Cardiac muscle cell (in vitro differentiated cells and primary cell): ENCODE measurements at regions not wholly inside any gene's neighbourhood (a gene's known extent, or its start where the extent isn't known, plus 50 kb on each side); places are given as distances from the start of the nearest gene placed in this dataset.
A peak's percentile ranks its signal among the peaks of the same experiment; 100 is the strongest.

Source experiments
- DNase-seq, 2 donors: peaks; one replicate each; pipeline versions ENCODE4 v3.0.0 to v3.0.0-alpha.2; 2010 to 2017; ENCODE audit warnings: low read depth in 1 of 2, low spot score in 1 of 2
- H3K27ac ChIP-seq: fragments of 200-600 bp; sonication (generic); 2 replicates; pipeline ENCODE4 v1.5.1; 2016
- H3K27me3 ChIP-seq: fragments of 200-600 bp; sonication (generic); 2 replicates; pipeline ENCODE4 v1.6.0; 2016; ENCODE audit warnings: control low read depth
- H3K36me3 ChIP-seq: fragments of 200-600 bp; sonication (generic); 2 replicates; pipeline ENCODE4 v1.5.1; 2016; ENCODE audit warnings: control low read depth
- H3K4me1 ChIP-seq: fragments of 200-600 bp; sonication (generic); 2 replicates; pipeline ENCODE4 v1.8.1; 2017; ENCODE audit warnings: low read depth, mild to moderate bottlenecking, mixed run types
- H3K4me3 ChIP-seq: fragments of 200-600 bp; sonication (generic); 2 replicates; pipeline ENCODE4 v1.5.1; 2016; ENCODE audit warnings: mild to moderate bottlenecking
- H3K9me3 ChIP-seq: fragments of 200-600 bp; sonication (generic); 2 replicates; pipeline ENCODE4 v1.5.1; 2017; ENCODE audit warnings: low read depth, mild to moderate bottlenecking, control low read depth
- TF ChIP-seq, protein P1 (sequence below): IDR thresholded peaks from 2 replicates; pipeline ENCODE4 v1.5.1; 2012; ENCODE audit warnings: low read depth, mild to moderate bottlenecking, low read length

DNA sequence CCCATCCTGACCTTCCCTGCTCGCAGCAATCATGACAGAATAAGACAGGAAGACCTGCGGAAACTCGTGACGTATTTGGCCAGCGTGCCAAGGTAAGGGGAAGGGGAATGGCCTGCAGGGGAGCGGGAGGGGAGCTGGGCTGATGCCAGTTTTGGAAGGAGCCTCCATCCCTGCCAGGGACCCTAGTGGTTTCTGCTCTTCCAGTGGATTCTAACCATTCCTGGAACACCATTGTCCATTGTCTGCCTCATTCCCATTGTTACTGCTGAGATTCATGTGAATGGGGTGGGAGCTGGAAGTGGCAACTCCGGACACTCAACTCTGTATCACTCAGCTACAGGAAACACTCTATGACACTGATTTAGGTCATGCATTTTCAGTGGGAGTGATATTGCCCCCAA is 242.9 kb upstream of the ROPN1 start:
- Histone ChIP-seq H3K4me3 (no peak overlapping the region), H3K9me3 (no peaks in the 10 kb centered on the region), H3K27ac (no peak overlapping the region), H3K4me1 (no peaks in the 10 kb centered on the region), H3K36me3 (no peaks in the 10 kb centered on the region), H3K27me3 (peaks cover 23% of the 10 kb centered on the region)
- DNase-seq = no peak
- TF ChIP-seq, protein P1, sequence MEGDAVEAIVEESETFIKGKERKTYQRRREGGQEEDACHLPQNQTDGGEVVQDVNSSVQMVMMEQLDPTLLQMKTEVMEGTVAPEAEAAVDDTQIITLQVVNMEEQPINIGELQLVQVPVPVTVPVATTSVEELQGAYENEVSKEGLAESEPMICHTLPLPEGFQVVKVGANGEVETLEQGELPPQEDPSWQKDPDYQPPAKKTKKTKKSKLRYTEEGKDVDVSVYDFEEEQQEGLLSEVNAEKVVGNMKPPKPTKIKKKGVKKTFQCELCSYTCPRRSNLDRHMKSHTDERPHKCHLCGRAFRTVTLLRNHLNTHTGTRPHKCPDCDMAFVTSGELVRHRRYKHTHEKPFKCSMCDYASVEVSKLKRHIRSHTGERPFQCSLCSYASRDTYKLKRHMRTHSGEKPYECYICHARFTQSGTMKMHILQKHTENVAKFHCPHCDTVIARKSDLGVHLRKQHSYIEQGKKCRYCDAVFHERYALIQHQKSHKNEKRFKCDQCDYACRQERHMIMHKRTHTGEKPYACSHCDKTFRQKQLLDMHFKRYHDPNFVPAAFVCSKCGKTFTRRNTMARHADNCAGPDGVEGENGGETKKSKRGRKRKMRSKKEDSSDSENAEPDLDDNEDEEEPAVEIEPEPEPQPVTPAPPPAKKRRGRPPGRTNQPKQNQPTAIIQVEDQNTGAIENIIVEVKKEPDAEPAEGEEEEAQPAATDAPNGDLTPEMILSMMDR = no peak

DNA sequence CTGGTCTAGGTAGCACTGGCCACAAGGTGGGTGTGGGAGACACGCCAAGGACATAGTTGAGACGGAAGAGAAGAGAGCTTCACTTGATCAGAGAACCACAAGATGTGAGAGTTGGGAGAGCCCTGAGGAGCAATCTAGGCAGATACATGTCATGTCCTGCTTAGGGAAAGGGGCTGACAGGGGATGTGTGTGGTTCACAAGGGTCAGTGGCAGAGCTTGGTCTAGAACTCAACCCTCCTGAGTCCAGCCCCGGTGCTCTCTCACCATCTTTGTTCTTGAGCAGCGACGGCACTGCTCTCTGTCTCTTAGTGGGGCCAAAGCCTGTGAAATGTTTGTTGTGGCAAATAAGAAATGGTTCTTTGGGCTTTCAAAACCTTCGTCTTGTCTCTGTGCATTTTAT is 243.5 kb upstream of the ROPN1 start:
- peaks cover 23% of the 10 kb centered on the region for H3K27me3 ChIP-seq
- TF ChIP-seq, protein P1 = no peak
- DNase-seq = no peak

DNA sequence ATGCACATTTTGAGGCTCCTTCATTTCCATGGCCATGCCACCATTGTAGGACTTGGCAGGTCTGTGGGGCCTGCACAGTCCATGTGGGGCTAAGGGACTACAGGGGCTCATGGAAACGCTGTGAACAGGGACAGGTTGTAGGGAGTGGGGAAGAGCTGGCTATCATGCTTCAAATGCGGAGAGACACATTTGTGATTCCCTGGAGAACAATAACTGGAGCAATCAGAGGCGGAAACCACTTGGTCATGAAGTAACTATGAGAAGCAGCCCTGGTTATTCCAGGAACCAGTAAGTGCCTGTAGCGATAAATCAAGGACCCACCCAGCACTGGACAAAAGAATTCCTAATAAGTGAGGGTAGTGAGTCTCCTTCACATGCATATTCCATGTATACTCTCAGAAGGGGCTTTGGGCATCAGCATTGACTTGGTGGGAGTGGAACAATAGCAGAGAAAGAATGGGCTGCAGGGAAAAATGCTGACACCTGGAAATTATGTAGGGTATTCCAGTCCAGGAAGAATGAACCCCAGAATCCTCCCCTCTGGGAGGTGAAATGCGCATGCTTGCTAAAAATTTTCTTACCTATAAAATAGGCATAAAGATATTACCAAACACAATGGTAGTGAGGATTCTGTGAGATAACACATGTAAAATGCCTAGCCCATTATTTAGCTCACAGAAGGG is 251.4 kb upstream of the ROPN1 start:
- TF ChIP-seq, protein P1 = no peak
- H3K27ac ChIP-seq = no peak overlapping the region
- no peak for DNase-seq
- no peaks in the 10 kb centered on the region for H3K36me3 ChIP-seq
- H3K4me3 ChIP-seq = no peak overlapping the region
- no peaks in the 10 kb centered on the region for H3K9me3 ChIP-seq
- H3K27me3 ChIP-seq = peaks cover 2% of the 10 kb centered on the region
- peaks cover 6% of the 10 kb centered on the region for H3K4me1 ChIP-seq

More for the DNA sequence above, 243.5 kb upstream of the ROPN1 start:
- no peak overlapping the region for H3K4me3 ChIP-seq
- no peaks in the 10 kb centered on the region for H3K4me1 ChIP-seq
- H3K27ac ChIP-seq = no peak overlapping the region
- H3K9me3 ChIP-seq = no peaks in the 10 kb centered on the region
- no peaks in the 10 kb centered on the region for H3K36me3 ChIP-seq

DNA sequence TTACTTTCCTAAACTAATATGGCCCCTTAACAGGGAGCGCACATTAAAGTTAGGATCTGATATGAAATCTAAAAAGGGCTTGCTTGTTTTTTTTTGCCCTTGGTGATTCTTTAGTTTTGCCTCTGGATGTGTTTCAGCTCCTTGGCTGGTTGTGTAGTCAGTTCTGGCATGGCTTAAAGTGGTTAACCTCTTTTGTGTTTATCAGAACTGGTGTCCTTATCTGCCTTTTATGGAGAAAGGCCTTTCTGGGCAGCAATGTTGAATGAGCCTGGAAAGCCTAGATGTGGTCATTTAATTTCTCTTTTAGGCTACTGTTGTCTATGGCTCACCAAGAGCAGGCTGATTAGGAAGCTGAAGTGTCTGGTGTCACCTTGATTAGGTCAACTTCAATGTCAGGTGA is 254.5 kb upstream of the ROPN1 start:
- TF ChIP-seq, protein P1 = no peak
- H3K4me1 ChIP-seq = peaks cover 6% of the 10 kb centered on the region
- H3K27me3 ChIP-seq = peaks cover 8% of the 10 kb centered on the region
- DNase-seq = peak in 1 of 2 donors; percentile 62
- no peaks in the 10 kb centered on the region for H3K36me3 ChIP-seq
- H3K9me3 ChIP-seq = no peaks in the 10 kb centered on the region
- H3K4me3 ChIP-seq = no peak overlapping the region
- no peak overlapping the region for H3K27ac ChIP-seq

DNA sequence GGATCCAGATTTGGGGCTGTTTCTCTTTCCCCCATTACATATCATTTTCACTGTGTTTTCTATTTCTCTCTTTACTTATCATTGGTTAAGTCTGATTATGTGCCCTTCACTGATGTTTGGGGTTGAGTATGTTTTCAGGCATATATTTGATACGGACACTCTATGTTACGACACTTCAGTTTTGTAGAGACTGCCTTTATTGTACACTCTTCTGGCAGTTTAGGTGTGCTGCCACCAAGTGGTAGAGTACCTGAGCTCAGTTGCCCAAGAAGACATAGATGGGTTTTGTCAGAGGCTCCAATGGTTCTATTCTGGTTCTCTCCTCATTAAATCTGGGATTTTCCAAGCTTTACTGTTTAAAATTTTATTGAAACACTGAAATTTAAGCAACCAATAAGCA is 255.0 kb upstream of the ROPN1 start:
- Histone ChIP-seq H3K9me3 (no peaks in the 10 kb centered on the region), H3K27me3 (peaks cover 6% of the 10 kb centered on the region), H3K4me3 (no peak overlapping the region), H3K36me3 (no peaks in the 10 kb centered on the region), H3K27ac (no peak overlapping the region), H3K4me1 (peaks cover 6% of the 10 kb centered on the region)
- peak in 1 of 2 donors; percentile 21 for DNase-seq
- TF ChIP-seq, protein P1 = peak; percentile 36
